Neuron (in vitro differentiated cells): ENCODE measurements at regions not wholly inside any gene's neighbourhood (a gene's known extent, or its start where the extent isn't known, plus 50 kb on each side); places are given as distances from the start of the nearest gene placed in this dataset.

ENCODE experiments used
- H2AFZ ChIP-seq: one replicate; pipeline ENCODE4 v1.6.1; 2013; ENCODE audit warnings: low read depth, mild to moderate bottlenecking, inconsistent platforms, low read length, moderate library complexity
- H3K27me3 ChIP-seq: one replicate; pipeline ENCODE4 v1.6.1; 2013; ENCODE audit warnings: low read length; ENCODE audit not compliant: insufficient read depth
- H3K36me3 ChIP-seq: one replicate; pipeline ENCODE4 v1.6.1; 2013; ENCODE audit warnings: low read length; ENCODE audit not compliant: insufficient read depth
- H3K4me1 ChIP-seq: one replicate; pipeline ENCODE4 v1.6.1; 2013; ENCODE audit warnings: low read length; ENCODE audit not compliant: insufficient read depth
- H3K4me3 ChIP-seq: 2 replicates; pipeline ENCODE4 v1.5.1; 2013; ENCODE audit warnings: mild to moderate bottlenecking, low read length, moderate library complexity
- H3K9me3 ChIP-seq: one replicate; pipeline ENCODE4 v1.6.1; 2013; ENCODE audit warnings: low read length

GRCh38 chr5:92911851-92912250 lies 669.2 kb downstream of the NR2F1-AS1 start:
- Histone ChIP-seq H3K4me3 (no peak overlapping the region), H2AFZ (no peak overlapping the region), H3K27me3 (no peaks in the 10 kb centered on the region), H3K36me3 (no peaks in the 10 kb centered on the region), H3K9me3 (no peaks in the 10 kb centered on the region), H3K4me1 (peaks cover 70% of the 10 kb centered on the region)

- Histone ChIP-seq H3K4me3 (no peak overlapping the region), H3K4me1 (peaks cover 69% of the 10 kb centered on the region)
Measured at GRCh38 chr5:92911293-92911692, 669.7 kb downstream of the NR2F1-AS1 start.

GRCh38 chr5:92909602-92909962 lies 671.4 kb downstream of the NR2F1-AS1 start:
- H3K4me3 ChIP-seq, result peak overlapping the region; percentile 20
- peaks cover 64% of the 10 kb centered on the region for H3K4me1 ChIP-seq
- no peaks in the 10 kb centered on the region for H3K9me3 ChIP-seq
- no peaks in the 10 kb centered on the region for H3K36me3 ChIP-seq
- H2AFZ ChIP-seq, result no peak overlapping the region
- no peaks in the 10 kb centered on the region for H3K27me3 ChIP-seq

More at GRCh38 chr5:92911293-92911692, 669.7 kb downstream of the NR2F1-AS1 start:
- Histone ChIP-seq H3K9me3 (no peaks in the 10 kb centered on the region), H3K27me3 (no peaks in the 10 kb centered on the region), H2AFZ (no peak overlapping the region), H3K36me3 (no peaks in the 10 kb centered on the region)

GRCh38 chr5:92908952-92909601 lies 671.9 kb downstream of the NR2F1-AS1 start:
- Histone ChIP-seq H3K4me3 (no peak overlapping the region), H3K27me3 (no peaks in the 10 kb centered on the region), H3K9me3 (no peaks in the 10 kb centered on the region), H3K4me1 (peaks cover 64% of the 10 kb centered on the region), H2AFZ (no peak overlapping the region), H3K36me3 (no peaks in the 10 kb centered on the region)

- no peak overlapping the region for H3K4me3 ChIP-seq
- no peak overlapping the region for H2AFZ ChIP-seq
- peaks cover 65% of the 10 kb centered on the region for H3K4me1 ChIP-seq
- H3K27me3 ChIP-seq, result no peaks in the 10 kb centered on the region
- no peaks in the 10 kb centered on the region for H3K36me3 ChIP-seq
- no peaks in the 10 kb centered on the region for H3K9me3 ChIP-seq
Measured at GRCh38 chr5:92907938-92908606, 672.9 kb downstream of the NR2F1-AS1 start.

GRCh38 chr5:92906798-92907376 lies 674.1 kb downstream of the NR2F1-AS1 start:
- H3K36me3 ChIP-seq, result no peaks in the 10 kb centered on the region
- H2AFZ ChIP-seq, result no peak overlapping the region
- H3K4me1 ChIP-seq, result peaks cover 54% of the 10 kb centered on the region
- no peaks in the 10 kb centered on the region for H3K9me3 ChIP-seq
- no peaks in the 10 kb centered on the region for H3K27me3 ChIP-seq
- H3K4me3 ChIP-seq, result no peak overlapping the region

- no peaks in the 10 kb centered on the region for H3K36me3 ChIP-seq
- no peak overlapping the region for H3K4me3 ChIP-seq
- no peaks in the 10 kb centered on the region for H3K27me3 ChIP-seq
- no peaks in the 10 kb centered on the region for H3K9me3 ChIP-seq
- H3K4me1 ChIP-seq, result peaks cover 25% of the 10 kb centered on the region
- H2AFZ ChIP-seq, result peak overlapping the region; percentile 34
Measured at GRCh38 chr5:92904021-92904420, 677.0 kb downstream of the NR2F1-AS1 start.

- H3K4me1 ChIP-seq, result peaks cover 3% of the 10 kb centered on the region
- H3K4me3 ChIP-seq, result no peak overlapping the region
- H3K27me3 ChIP-seq, result no peaks in the 10 kb centered on the region
- no peaks in the 10 kb centered on the region for H3K9me3 ChIP-seq
- no peak overlapping the region for H2AFZ ChIP-seq
- no peaks in the 10 kb centered on the region for H3K36me3 ChIP-seq
Measured at GRCh38 chr5:92899611-92900010, 681.4 kb downstream of the NR2F1-AS1 start.

GRCh38 chr5:92896722-92897121 lies 684.3 kb downstream of the NR2F1-AS1 start:
- H3K36me3 ChIP-seq, result no peaks in the 10 kb centered on the region
- H2AFZ ChIP-seq, result no peak overlapping the region
- no peak overlapping the region for H3K4me3 ChIP-seq
- no peaks in the 10 kb centered on the region for H3K4me1 ChIP-seq
- H3K27me3 ChIP-seq, result no peaks in the 10 kb centered on the region
- no peaks in the 10 kb centered on the region for H3K9me3 ChIP-seq

- Histone ChIP-seq H3K36me3 (no peaks in the 10 kb centered on the region), H3K27me3 (no peaks in the 10 kb centered on the region), H3K4me3 (no peak overlapping the region), H3K4me1 (peaks cover 9% of the 10 kb centered on the region), H2AFZ (no peak overlapping the region), H3K9me3 (peaks cover 7% of the 10 kb centered on the region)
Measured at GRCh38 chr5:92890841-92891244, 690.2 kb downstream of the NR2F1-AS1 start.

GRCh38 chr5:92889140-92889539 lies 691.9 kb downstream of the NR2F1-AS1 start:
- Histone ChIP-seq H3K36me3 (no peaks in the 10 kb centered on the region), H2AFZ (no peak overlapping the region), H3K9me3 (peaks cover 7% of the 10 kb centered on the region), H3K27me3 (no peaks in the 10 kb centered on the region), H3K4me1 (peaks cover 26% of the 10 kb centered on the region), H3K4me3 (no peak overlapping the region)

GRCh38 chr5:92887254-92887653 lies 693.8 kb downstream of the NR2F1-AS1 start:
- H3K9me3 ChIP-seq, result peaks cover 7% of the 10 kb centered on the region
- no peak overlapping the region for H3K4me3 ChIP-seq
- no peaks in the 10 kb centered on the region for H3K36me3 ChIP-seq
- no peaks in the 10 kb centered on the region for H3K27me3 ChIP-seq
- no peak overlapping the region for H2AFZ ChIP-seq
- H3K4me1 ChIP-seq, result peaks cover 43% of the 10 kb centered on the region

- Histone ChIP-seq H2AFZ (no peak overlapping the region), H3K4me3 (no peak overlapping the region), H3K4me1 (peaks cover 48% of the 10 kb centered on the region), H3K36me3 (no peaks in the 10 kb centered on the region), H3K9me3 (peaks cover 7% of the 10 kb centered on the region), H3K27me3 (no peaks in the 10 kb centered on the region)
Measured at GRCh38 chr5:92886751-92887150, 694.3 kb downstream of the NR2F1-AS1 start.
